ENCODE measurements at regions not wholly inside any gene's neighbourhood (a gene's known extent, or its start where the extent isn't known, plus 50 kb on each side); places are given as distances from the start of the nearest gene placed in this dataset.

GRCh38 chr6:166697113-166697512 lies 70.1 kb upstream of the RPS6KA2 start:
- TF ChIP-seq POLR2A (IDR thresholded peaks at IDR 0.05): no peak
- no peak for TF ChIP-seq CTCF (IDR thresholded peaks at IDR 0.05)
